Esophagus mucosa (tissue), 1 donor: ENCODE measurements at regions not wholly inside any gene's neighbourhood (a gene's known extent, or its start where the extent isn't known, plus 50 kb on each side); places are given as distances from the start of the nearest gene placed in this dataset.
"Not testable (repeated sequence)": the region's sequence is repeated elsewhere in the genome, so short reads cannot be mapped to it uniquely, and the experiment has no call there.

Source experiments
- ATAC-seq: fragments of 200-7000 bp; cut with Tn5 transposase; one replicate; pipeline ENCODE4 v1.9.1; 2020
- donor health status: DM: yes; HTN: yes; CAD: no.

DNA sequence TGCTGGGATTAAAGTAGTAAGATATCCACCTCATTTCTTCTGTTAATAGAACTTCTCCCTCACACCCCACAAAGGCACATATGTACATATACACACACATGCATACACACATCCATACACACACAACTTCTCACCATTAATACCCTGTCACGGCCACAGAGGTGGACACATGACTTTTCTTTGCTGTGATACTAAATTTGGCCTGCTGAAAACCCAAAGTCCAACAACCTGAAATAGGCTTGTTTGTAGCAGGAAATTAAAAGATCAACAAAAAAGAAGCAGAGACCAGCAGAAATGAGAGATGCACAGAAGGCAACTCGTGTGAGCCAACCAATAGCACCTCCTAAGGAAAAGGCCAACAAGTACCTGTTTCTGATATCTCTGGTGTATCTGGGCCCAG, 128.7 kb upstream of the PCGF5 start:
- no peak for ATAC-seq

DNA sequence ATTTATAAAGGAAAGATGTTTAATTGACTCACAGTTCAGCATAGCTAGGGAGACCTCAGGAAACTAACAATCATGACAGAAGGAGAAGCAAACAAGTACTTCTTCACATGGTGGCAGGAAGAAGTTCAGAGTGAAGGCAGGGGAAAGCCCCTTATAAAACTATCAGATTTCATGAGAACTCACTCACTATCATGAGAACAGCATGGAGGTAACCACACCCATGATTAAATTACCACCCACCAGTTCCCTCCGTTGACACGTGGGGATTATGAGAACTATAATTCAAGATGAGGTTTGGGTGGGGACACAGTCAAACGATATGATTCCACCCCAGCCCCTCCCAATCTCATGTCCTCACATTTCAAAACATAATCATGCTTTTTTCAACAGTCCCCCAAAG, 124.2 kb upstream of the PCGF5 start:
- ATAC-seq, result no peak

DNA sequence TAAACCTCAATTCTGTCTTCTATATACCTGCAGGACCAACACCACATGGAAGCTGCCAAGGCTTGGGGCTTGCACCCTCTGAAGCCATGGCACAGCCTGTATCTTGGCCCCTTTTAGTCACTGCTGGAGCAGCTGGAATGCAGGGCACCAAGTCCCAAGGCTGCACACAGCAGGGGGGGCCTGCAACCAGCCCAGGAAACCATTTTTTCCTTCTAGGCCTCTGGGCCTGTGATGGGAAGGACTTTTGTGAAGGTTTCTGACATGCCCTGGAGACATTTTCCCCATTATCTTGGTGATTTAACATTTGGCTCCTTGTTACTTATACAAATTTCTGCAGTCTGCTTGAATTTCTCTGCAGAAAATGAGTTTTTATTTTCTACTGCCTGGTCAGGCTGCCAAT, 123.2 kb upstream of the PCGF5 start:
- ATAC-seq, result no peak

DNA sequence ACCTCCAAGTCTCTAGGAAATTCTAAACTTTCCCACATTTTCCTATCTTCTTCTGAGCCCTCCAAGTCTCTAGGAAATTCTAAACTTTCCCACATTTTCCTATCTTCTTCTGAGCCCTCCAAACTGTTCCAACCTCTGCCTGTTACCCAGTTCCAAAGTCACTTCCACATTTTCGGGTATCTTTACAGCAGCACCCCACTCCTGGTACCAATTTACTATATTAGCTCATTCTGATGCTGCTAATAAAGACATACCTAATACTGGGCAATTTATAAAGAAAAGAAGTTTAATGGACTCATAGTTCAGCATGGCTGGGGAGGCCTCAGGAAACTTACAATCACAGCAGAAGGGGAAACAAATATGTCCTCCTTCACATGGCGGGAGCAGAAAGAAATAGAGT, 122.4 kb upstream of the PCGF5 start:
- not testable (repeated sequence) for ATAC-seq

DNA sequence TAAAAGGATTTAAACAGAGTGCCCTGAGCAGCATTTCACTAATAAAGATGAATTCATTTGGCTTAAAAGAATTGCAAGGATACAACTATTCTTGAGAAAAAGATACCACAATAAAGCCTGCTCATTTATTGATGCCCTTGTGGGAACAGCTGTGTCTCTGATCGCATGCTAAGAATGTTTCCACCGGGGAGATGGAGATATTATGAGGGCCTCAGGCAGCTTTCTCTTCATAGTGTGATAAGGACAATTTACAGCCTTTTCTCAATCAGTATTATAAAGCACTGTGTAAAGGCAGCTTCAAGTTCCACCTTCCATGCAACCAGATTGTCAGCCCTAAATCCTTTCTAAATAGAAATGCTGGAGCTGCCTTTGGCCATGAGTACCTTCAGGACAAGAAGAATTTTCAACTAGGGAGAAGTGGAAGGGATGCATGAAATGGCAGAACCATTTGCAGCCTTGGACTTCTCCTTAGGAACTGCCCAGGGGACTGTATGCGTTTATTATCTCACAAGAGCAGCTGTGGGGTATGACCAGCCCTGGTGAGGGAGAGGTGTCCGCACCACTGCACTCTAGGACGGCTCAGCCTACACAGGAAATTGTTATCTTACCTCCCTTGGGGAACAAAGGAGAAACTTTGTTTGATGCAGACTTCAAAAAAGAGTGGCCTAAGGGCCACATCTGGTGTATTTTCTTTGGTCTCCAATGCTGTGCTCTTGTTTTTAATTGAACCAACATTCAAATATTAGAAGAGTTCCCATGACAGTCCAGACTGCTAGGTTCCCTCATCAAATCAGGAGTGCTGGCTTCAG, 116.9 kb upstream of the PCGF5 start:
- no peak for ATAC-seq

DNA sequence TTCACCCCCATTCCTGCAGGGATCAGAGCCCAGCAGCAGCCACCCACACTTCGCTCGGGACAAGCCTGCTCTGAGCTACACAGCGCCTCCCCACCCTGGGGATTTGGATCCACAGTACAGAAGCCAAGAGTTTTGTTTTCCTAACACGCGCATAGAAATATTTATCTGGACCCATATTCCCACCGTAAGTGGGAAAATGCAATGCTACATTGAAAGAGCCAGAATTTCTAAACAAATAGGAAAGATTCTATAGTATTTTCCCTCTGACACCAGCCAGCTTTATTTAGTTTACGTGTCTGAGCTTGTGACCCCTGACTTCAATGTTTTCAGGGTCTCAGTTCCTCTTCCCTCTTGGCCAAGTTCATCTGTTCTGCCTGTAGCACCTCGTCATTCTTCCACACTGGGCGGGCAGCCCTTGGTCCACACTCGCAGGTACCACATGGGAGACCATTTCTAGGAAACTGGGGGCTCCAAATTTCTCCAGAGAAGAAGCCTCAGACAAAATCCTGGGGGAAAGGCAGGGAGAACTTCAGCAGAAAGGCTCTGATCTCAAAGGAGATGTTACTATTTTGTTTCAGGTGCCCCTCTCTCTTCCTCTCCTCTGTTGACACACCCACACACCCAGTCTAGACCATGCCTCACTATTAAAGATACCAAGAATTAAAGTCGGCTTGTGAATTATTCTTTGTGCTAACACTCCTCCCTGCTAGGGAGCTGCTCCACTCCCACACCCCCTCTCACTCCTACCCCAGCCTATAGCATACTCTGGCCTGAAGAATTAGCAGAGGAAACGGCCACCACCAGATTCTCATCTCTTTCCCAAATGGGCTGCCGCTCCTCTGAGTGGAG, 116.0 kb upstream of the PCGF5 start:
- no peak for ATAC-seq

DNA sequence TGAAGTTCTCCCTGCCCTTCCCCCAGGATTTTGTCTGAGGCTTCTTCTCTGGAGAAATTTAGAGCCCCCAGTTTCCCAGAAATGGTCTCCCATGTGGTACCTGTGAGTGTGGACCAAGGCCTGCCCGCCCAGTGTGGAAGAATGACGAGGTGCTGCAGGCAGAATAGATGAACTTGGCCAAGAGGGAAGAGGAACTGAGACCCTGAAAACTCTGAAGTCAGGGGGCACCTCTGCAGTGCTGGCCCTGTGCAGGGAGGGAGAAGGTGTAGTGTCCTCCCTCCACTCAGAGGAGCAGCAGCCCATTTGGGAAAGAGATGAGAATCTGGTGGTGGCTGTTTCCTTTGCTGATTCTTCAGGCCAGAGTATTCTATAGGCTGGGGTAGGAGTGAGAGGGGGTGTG, 115.2 kb upstream of the PCGF5 start:
- ATAC-seq, result no peak

DNA sequence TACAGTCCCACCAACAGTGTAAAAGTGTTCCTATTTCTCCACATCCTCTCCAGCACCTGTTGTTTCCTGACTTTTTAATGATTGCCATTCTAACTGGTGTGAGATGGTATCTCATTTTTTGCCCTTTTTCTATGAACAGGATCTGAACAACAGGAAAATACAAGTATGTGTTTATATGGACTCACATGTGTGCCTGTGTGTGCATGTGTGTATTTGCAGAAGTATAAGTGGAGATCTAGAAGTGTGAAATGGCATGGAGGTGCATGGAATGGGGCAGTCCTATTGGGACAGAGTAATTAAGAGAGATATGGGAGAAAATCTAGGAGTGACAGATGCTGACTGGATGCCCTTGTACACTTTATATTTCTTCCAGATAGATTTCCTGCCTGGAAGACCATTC, 111.6 kb upstream of the PCGF5 start:
- ATAC-seq, result no peak

DNA sequence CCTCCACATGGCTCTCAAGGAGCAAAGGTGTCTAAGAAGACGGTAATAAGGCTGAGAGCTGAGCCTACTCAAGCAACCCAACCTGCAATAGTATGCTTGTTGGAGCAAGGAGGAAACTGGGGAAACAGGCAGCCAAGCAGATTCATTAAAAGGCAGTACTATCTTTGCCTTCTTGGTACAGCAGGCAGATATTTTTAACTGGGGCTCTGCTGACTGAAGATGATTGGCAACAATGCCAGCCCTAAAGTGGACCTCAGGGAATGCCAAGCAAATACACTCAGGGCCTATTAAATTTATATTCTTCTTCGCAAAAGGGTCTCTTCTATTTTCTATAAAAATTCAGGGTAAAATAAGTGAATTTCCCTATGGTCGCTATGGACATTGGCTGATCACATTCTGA, 109.4 kb upstream of the PCGF5 start:
- ATAC-seq, result no peak

DNA sequence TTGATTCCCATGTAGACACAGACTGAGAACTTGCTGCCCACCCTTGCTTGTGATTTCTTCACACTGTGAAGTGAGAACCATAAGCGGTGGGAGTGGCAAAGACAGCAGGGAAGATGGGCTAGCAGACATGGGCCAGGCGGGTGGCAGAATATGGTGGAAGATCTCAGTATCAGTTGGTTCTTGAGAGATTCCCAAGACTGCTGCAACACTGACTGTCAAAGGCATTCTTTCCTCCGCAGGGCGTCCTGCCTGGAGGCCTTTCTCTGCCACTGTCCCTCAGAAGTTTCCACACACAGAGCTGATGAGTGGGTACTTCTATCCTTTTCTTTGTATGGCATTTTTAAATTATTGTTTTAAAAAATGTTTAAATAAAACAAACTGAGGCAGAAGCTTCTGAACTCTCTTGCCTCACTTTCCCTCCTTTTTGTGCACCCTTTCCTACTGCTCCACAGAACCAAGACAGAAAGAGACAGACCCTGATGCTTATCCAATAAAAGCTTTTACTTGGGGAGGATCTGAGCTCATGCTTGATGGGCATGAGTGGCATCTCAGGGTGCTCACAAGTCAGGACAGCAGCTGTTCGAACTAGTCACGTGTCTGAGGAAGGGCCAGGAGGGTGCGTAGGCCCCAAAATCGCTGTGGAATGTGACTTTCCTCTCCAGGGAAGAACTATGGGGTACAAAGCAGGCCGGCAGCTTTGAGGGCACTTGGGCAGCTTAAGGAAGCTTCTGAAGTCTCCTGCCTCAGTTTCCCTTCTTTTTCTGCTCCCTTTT, 104.7 kb upstream of the PCGF5 start:
- no peak for ATAC-seq

DNA sequence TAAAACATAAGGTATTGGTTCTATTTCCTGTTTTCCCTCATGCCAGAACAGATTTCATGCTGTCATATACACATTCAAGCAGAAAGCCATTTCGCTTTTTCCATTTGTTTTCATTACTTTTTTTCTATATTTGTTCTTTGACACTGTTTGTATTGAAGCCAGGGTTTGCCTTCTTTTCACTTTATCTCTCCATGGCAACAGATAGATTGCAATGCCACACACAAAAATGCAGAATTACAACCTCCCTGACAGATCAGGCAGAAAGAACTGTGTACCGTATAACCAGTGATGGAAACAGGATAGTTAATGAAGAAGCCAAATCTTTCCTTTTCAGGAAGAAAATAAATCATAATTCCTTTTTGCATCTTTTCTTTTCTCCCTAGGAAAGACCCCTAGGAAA, 103.0 kb upstream of the PCGF5 start:
- no peak for ATAC-seq

DNA sequence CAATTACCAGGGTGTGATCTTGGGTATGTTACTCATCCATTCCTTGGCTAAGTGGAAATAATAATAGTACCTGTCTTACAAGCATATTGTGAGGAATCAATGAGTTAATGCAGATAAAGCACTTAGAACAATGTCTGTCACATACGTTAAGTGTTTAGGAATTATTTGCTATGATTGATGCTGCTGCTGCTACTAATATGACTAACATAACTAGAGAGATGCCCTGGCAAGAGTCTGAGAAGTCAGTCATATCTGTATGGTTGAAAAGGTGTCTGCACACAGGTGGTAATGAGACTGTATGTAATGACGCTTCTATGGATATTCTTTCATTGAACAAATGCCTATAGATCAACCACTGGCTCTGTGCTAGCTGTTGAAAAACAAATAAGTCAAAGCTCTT, 100.1 kb upstream of the PCGF5 start:
- ATAC-seq, result no peak

DNA sequence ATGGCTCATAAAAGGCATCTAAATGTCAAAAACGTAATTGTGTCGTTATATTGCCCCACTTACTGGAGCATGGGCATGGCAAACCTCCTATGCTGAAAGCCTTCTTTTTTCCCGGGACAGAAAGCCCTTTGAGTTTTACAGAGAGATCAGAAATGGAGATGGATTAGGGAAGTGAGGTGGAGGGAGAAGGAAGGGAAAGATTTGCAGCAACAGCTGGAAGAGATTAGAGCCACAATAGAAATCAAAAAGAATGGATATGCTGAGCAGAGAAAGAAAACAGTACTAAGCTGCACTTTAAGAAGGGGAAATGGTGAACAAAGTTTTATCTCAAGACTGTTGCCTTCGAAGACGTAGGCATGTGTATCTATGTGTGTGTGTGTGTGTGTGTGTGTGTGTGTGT, 97.2 kb upstream of the PCGF5 start:
- ATAC-seq, result no peak

DNA sequence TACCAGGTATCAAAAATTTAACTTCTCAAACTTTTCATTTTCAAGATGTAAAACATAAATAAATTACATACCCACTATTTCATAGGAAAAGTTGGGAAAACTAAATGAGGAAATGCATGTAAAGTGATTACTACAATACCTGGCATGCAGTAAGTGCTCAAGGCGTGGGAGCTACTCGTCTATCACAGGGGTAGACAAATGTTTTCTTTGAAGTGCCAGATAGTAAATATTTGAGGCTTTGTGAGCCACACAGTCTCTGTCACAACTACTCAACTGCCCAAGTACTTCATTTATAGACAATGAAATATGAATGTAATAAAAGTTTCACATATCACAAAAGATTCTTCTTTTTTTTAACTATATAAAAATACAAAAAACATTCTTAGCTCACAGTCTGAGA, 96.4 kb upstream of the PCGF5 start:
- no peak for ATAC-seq

DNA sequence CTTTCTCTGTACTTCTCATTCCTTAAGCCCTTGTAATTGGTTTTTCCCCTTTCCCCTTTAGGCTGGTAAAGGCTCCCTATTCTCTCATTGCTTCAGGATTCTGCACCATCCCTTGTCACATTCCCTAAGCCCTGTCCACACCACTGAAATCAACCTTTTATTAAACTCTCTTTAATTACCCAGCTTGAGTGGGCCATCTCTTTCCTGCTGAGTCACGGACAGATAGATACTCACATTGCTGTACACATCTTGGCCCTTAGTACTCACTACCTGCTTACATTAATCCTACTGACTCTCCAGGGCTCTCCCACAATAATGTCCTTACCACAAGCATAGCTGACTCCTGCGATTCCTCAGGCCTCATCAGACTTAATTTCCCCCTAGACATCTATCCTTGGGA, 94.0 kb upstream of the PCGF5 start:
- no peak for ATAC-seq

DNA sequence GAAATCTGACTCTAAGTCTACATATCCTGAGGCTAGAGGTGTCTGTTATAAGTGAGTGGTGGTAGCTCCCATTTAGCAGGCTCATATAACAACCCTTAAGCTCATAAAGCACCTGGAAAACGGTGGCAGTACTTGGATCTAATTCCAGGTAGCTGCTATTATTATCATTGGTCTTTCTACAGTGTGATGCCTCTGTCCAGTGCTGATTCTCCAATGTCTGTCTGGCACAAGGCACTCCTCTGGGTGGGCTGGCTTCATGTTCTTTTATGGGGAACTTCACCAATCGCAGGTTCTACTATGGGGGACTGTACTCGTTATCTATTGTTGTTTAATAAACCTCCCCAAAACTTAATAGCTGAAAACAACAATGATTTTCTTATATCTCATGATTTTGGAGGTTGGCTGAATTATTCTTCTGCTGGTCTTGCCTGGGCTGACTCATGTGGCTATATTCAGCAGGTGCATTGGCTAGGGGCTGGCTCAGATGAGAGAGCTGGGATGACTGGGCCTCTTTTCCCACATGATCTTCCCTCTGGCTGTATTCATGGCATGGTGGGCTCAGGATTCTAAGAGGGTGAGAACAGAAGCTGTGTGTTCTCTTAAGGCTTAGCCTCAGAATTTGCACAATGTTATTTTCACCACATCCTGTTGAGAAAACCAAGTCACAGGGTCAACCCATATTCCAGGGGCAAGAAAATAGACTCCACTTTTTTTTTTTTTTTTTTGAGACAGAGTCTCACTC, 93.0 kb upstream of the PCGF5 start:
- ATAC-seq, result no peak

DNA sequence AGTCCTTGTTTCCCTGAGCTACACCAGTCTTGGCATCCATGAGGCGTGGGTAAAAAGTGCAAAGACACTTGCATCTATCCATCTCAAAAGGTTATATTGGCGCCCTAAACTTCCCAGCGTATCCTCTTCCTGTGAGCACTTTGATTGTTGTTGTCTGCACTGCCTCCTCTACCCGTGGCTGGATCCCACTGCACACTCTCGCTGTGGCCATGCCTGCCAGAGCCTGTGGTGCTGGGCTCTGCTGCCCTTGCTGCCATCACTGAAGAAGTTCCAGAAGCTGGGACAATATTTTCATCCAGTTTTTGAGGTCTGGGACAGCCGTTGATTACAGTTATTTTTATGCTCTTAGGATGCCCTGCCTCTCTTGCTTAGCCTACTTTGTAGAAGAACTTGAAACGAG, 85.3 kb upstream of the PCGF5 start:
- ATAC-seq, result no peak

DNA sequence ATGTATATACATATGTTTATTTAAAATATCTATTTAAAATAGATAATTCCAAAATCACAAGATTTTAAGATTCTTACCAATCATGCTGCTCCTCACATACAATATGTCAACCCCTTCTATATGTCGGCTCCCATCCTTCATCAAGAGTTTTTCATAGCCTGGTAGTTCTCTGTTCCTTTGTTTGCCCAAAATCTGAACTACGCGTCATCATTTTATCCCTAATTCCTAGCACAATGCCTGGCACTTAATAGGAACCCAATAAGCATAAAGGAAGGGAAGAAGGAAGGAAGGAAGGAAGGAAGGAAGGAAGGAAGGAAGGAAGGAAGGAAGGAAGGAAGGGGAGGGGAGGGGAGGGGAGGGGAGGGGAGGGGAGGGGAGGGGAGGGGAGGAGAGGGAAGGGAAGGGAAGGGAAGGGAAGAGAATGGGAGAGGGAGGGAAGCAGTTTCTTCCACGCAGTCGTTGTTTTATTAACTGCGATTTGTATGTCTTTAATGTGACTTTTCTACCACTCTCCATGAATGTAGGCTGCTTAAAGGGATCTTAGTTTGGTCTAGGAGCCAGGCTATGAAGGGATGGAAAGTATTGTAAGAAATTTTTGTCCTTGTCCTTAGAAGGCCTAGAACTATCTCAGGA, 83.3 kb upstream of the PCGF5 start:
- no peak for ATAC-seq

DNA sequence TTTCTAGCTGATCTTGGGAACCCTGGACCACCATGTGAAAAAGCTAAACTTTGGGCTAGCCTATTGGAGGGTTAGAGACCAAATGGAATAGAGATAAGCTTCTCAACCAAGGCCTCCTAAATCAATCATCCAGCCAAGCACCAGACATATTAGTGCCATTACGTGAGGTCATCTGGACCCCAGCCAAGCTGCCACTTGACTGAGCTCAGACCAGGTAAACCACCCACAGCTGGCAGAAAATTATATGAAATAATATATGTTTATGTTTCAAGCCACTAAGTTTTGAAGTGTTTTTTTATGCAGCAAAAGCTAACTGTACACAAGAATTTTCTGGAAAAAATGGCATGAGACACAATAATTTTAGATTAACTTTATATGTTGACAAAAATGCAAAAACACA, 82.6 kb upstream of the PCGF5 start:
- ATAC-seq, result no peak

DNA sequence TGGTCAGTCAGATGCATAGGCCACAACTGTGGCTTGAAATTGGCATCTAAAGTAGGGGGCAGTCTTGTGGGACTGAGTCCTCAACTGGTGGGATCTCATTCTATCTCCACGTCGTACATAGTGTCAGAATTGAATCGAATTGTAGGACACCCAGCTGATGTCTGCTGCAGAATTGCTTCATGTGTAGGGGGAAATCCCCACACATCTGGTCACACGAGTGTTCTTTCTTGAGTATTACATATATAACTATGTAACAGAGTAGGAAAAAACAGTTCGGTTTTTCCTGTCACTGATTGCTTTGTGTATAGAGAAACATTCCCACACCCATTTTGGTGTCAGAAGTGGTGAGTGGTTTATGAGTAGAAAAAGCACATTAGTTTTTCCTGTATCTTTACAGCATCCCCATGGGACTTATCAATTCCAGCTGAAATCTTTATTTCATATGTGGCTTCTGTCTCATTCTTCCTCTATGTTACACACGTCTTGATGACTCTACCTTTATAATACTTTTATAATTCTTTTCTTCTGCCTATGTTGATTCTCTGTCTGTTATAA, 79.4 kb upstream of the PCGF5 start:
- no peak for ATAC-seq

DNA sequence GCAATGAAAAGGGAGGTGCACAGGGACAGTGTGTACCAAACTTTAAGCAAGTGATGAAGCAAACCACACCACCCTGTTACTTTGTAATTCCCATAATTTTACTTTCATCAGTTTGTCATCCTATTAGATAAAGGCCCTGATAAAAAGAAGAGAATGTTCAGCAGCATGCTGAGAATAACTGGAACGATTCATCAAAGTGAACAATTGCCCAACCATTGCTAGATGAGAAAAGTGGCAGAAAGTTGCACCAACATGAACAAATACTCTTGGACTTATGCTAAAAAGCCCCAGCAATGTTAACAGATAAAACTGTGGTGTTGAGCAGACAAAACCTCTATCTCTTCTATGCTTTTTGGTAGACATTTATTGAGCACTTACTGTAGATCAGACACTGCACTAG, 75.5 kb upstream of the PCGF5 start:
- no peak for ATAC-seq

DNA sequence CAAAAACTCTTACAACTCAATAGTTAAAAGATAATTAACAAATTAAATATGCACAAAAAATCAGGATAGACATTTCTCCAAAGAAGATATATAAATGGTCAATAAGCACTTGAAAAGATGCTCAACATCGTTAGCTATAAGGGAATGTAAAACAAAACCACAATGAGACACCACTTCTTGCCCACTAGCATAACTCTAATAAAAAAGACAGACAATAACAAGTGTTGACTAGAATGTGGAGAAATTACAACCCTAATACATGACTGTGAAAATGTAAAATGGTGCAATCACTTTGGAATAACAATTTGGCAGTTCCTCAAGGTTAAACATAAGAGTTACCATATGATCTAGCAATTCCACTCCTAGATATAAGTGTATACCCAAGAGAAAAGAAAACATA, 74.3 kb upstream of the PCGF5 start:
- ATAC-seq, result no peak
